ENCODE measurements at regions not wholly inside any gene's neighbourhood (a gene's known extent, or its start where the extent isn't known, plus 50 kb on each side); places are given as distances from the start of the nearest gene placed in this dataset.

DNA sequence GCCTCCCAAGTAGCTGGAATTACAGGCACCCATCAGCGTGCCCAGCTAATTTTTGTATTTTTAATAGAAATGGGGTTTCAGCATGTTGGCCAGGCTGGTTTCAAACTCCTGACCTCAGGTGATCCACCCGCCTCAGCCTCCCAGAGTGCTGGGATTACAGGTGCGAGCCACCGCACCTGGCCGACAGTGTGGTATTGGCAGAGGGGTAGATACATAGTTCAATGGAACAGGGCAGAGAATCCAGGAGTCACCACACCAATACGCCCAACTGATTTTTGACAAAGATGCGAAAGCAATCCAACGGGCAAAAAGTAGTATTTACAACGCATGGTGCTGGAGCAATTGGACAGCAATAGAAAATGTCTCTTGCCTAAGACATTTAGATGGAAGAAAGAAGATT is 164.0 kb upstream of the PPP1R26 start:
- ATAC-seq: no peak
- intact Hi-C loops (cut with DNase I): no loop called here
- DNase-seq (ENCODE audit: missing footprints): no peak

DNA sequence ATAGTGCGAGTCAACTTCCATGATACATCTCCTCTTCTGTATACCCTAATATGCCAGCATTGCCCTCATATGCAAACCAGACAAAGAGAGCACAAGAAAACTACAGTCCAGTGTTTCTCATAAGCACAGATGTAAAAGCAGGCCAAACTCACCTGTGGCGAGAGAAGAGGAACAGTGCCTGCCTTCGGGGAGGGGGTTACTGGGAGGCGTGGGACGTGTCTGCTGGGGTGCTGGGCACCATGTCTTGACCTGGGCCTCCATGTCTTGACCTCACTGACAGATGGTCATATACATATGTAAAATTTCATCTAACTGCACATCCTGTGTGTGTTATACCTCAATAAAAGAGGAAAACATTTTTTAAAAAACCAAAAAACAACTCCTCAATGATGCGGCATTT is 159.3 kb upstream of the PPP1R26 start:
- intact Hi-C loops (cut with DNase I): no loop called here
- ATAC-seq: no peak
- no peak for DNase-seq (ENCODE audit: missing footprints)

DNA sequence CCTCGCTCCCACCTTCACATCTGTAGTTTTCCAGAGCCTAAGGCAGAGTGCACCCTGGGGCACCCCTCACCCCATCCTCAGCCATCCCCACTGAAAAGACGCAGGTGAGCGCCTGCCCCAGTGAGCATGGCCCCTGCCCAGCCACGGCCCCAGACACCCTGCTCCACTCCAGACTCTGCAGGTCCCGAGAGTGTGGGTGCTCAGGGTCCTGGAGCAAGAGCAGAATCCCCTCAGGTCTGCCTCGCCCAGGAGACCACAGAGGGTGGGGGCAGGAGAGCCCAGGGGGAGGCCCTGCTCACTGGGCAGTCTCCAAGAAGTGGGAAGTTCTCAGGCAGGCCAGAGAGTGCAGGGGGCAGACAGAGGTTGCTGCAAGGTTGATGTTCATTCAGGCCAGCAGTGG is 158.6 kb upstream of the PPP1R26 start:
- ATAC-seq: no peak

DNA sequence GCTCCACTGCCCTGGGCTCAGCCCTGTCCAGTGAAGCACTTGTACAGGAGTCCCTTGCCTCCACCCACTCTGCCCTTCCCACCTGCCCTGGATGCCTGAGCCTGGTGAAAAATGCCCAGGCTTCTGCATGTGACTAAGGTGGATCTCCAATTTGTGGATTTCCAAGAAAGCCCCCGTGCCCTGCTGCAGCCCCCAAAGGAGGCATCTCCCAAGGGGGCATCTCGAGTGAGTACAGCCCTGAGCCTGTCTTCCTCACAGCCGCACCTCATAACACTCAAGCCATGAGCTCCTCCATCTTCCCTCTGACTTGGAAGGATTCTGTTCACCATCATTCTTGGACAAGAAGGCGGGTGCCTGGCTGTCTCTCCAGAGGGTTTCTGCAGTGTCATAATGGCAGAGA is 158.0 kb upstream of the PPP1R26 start:
- ATAC-seq (no peak), DNase-seq (ENCODE audit: missing footprints) (no peak)
- intact Hi-C loops (cut with DNase I): no loop called here

More for the DNA sequence above, 158.6 kb upstream of the PPP1R26 start:
- intact Hi-C loops (cut with DNase I): no loop called here
- DNase-seq (ENCODE audit: missing footprints): no peak

DNA sequence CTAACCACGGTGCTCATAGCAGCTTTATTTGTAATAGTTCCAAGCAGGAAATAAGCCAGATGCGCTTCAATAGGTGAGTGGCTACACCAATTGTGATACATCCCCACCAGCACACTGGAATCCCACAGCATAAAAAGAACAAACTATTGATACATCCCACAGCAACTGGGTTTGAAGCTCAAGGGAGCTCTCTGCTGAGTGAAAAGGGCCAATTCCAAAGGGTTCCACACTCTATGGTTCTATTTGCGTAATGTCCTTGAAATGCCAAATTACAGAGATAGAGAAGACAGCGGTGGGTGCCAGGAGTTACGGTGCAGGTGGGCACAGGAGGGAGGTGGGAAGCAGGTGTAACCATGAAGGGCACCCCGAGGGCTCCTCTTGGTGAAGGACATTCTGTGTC is 155.3 kb upstream of the PPP1R26 start:
- intact Hi-C loops (cut with DNase I): no loop called here
- DNase-seq (ENCODE audit: missing footprints): no peak
- ATAC-seq: no peak

DNA sequence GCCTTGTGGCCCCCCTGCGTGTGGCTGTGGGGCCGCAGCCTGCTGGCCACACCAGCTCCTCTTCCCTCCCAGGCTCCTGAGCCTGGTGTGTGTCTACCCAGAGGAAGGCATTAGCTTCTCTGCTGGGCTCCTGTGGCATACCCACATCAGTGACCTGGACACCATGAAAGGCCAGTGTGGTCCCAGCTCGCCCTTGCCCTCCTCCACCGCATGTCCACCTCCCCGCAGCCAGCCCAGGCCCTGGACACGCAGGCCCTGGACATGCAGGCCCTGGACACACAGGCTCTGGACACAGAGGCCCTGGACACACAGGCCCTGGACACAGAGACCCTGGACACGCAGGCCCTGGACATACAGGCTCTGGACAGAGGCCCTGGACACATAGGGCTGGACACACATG is 153.4 kb upstream of the PPP1R26 start:
- intact Hi-C loops (cut with DNase I): no loop called here
- no peak for ATAC-seq

DNA sequence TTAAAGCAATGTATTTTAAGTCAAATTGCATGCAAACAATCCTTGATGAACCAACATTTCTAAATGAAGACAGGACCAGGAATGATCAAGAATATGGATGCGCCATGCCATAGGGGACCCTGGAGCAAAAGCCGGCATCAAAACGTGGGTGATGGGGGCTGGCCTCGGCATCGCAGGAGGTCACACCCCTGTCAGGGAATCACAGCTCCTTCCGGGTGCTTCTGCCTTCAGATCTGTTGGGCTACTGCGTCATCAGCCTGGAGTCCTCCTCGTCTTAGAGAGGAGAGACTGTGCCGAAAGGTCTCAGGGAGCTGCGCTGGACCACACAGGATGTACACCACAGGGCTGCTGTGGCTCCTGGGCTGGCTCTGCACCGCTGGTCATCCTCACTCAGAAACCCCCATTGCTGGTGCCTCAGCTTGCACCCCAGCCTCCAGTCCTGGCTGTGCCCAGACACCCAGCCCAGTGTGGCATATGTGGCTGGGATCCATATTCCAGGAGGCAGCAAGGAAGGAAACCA is 152.9 kb upstream of the PPP1R26 start:
- ATAC-seq (no peak), DNase-seq (ENCODE audit: missing footprints) (no peak)
- intact Hi-C loops (cut with DNase I): no loop called here

More for the DNA sequence above, 153.4 kb upstream of the PPP1R26 start:
- DNase-seq (ENCODE audit: missing footprints): peak; percentile 42

DNA sequence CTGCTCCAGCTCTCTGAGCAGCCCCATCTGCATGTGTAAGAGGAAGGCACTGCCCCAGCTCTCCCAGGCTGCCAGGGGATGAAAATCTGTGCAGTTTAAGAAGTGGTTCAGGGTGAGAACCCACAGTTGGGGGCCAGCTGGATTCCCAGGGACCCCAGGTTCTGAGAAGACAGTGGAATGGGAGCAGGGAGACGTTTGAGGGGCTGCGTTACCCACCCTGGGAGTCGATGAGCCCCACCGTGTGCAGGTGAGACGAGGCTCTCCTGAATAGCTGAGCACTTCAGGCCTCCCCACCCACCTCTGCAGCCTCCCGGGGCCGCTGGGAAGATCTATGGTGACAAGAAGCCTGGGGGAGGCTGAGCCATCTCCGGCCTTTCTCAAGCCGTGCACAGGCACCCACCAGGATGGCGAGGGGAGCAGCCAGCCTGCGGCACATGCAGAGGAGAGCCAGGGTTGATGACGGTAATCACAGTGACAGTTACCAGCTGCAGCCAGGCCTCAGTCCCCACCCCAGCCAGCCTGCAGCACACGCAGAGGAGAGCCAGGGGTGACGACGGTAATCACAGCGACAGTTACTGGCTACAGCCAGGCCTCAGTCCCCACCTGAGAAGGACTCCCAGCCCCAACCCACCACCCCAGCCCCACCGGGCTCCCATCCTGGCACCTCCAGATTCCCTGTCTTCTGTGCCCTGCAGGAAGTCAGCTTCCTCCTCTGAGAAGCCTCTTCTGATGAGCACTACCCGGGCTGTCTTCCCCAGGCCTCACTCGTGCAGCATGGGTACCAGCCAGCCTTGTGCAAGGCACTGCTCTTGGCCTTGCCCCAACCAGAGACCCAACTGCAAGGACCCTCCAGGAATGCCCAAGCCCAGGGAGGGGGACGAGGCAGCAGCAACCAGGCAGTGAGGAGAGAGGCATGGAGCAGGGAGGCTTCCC is 150.8 kb upstream of the PPP1R26 start:
- intact Hi-C loops (cut with DNase I): no loop called here
- DNase-seq (ENCODE audit: missing footprints): peak; percentile 42
- ATAC-seq: no peak

DNA sequence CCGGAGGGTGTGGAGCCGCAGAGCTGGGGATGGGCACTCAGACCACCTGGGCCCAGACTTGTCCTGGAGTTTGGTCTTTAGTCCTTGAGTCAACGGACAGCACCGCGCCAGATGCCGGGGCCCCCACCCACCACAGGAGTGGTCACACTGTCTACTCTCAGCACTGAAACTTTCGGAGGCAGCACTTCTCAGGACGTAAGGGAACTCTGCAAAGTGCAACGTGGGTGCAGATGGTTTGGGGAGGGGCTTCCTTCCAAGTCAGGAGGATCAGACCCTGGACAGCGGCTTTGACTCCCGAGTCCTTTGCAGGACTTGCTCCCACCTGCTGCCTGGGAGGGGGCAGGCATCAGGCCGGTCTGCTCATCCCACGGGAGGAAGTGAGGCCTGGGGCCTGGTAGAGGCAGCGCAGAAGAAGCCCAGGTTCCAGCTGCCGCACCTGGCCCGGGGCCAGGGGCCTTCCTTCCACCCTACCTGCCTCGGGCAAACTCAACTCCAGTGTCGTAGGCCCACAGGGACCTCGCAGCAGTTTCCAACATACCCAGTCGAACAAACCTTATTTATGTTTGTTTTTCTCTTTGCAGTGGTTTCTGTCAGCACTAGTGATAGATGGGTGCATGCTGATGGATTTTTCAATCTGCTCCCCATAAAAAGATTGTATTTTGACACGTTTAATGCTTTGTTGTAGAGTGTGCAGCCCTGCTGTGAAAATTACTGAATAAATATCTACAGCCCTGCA is 149.8 kb upstream of the PPP1R26 start:
- intact Hi-C loops (cut with DNase I): no loop called here
- no peak for DNase-seq (ENCODE audit: missing footprints)

DNA sequence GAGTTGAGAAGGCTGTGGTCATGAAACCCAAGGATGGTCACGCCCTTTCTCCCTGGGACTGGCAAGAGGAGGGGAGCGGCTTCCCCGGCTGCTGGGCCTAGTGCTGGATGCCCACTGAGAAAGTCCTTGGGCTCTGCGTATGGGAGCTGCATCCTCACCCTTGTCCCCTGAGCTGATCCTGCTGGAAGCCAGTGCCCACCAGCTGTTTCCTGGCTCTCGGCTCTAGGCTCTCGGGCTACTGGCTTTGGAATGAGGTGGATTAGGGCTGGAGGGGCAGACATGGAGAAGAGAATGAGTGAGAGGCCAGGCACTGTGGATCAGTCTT is 149.3 kb upstream of the PPP1R26 start:
- no peak for ATAC-seq
- DNase-seq (ENCODE audit: missing footprints): no peak
- intact Hi-C loops (cut with DNase I): no loop called here

More for the DNA sequence above, 149.8 kb upstream of the PPP1R26 start:
- ATAC-seq: no peak

DNA sequence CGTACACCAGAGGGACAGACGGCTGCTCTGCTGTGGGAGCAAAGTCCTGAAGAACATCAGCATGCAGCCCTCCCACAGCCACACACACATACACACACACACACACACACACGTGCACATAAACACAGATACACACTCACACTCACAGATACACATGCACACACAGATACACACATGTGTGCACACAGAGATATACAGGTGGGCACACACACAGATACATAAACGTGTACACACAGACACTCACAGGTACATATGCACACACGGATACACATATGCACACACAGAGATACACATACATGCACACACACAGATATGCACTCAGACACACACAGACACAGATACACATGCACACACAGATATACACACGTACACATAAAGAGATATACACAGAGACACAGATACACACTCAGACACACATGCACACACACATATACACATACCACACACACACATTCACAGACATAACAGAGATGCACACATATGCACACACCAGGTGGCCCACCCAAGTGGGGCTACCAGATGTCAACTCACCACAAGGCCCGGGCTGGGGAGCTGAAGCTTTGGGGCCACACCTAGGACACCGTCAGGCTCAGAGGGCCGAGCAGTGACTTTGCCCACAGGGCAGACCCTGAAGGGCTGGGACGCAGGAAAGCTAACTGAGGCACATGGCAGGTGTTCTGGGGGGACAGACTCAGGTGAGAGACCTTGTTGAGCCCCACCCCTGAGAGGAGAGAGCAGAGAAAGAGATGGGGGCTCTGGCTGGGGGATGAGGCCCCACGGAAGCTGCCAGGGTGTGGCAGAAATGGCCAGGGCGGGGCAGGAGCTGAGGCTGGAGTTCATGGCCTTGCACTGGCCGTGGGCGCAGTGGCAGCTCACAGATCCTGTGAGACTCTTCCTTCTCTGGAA is 148.6 kb upstream of the PPP1R26 start:
- no peak for ATAC-seq
- peak; percentile 47 for DNase-seq (ENCODE audit: missing footprints)
- intact Hi-C loops (cut with DNase I): no loop called here

DNA sequence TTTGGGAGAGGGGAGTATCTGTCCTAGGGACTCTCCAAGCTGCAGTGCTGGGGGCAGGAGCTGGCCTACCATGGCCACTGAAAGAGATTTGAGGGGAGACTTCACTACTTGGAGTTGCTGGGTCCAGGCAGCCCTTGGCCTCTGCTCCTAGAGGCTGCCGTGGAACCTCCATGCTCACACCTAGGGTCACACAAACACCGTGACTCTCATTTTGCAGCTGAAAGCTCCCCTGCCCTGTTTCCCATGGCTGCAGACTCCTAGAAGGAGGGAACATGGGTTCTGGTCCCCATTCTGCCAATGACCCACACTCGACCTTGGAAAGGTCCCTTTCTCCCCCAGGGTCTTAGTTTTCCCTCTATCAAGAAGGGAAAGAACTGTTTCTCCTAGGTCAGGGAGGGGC is 147.1 kb upstream of the PPP1R26 start:
- DNase-seq (ENCODE audit: missing footprints) (no peak), ATAC-seq (no peak)

DNA sequence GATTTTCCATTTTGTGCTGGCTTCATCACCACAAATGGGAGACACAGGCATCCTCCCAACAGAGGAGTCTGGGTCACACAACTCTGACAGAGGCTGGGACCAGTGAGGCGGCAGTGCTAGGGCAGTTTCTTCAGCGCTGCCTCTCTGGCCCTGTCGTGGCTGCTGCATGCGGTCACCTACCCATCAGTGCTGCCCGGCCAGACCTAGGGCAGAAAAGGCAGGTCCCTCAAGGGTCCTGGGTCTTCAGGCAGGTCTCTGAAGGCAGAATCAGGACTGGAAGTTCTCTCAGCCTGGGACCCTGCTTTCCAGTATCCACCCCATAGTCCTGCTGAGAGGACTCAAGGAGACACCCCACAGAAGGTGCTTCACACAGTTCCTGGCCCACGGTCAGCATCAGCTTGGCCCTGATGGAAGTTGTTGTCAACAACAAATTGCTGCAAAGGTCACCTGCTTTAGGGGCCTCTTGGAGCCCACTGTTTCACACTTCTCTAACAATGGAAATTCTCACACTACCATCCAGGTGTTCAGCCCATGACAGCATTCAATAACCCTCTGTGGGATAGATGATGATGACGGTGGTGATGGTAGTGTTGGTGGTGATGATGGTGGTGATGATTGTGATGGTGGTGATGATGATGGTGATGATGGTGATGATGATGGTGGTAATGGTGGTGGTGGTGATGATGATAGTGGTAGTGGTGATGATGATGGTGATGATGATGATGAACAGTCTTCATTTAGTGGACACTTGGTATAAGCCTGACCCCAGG is 146.4 kb upstream of the PPP1R26 start:
- intact Hi-C loops (cut with DNase I): no loop called here
- DNase-seq (ENCODE audit: missing footprints) (no peak), ATAC-seq (no peak)

More for the DNA sequence above, 147.1 kb upstream of the PPP1R26 start:
- intact Hi-C loops (cut with DNase I): no loop called here

DNA sequence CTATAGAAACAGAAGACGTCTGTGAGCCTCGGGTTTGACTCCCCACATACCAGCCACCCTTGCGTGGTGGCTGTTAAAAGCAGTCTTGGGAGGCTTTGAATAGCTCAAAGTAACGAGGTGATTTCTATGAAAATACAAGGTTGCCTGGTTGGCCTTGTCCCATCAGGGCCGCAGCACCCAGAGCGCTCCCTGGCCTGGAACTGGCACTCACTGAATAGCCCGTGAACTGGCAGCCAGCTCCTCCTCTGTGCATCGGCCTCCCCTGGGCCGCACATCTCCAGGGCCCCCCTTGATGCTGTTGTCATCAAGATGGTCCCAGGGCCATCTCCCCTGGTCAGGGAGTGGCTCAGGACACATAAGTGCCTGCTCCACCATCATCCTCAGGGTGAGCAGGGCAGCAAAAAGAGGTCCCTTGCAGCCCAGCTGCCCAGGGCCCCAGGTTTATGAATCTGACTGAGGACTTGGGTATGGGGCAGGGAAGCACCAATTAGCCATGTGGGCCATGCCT is 144.6 kb upstream of the PPP1R26 start:
- DNase-seq (ENCODE audit: missing footprints) (no peak), ATAC-seq (no peak)
- intact Hi-C loops (cut with DNase I): no loop called here

DNA sequence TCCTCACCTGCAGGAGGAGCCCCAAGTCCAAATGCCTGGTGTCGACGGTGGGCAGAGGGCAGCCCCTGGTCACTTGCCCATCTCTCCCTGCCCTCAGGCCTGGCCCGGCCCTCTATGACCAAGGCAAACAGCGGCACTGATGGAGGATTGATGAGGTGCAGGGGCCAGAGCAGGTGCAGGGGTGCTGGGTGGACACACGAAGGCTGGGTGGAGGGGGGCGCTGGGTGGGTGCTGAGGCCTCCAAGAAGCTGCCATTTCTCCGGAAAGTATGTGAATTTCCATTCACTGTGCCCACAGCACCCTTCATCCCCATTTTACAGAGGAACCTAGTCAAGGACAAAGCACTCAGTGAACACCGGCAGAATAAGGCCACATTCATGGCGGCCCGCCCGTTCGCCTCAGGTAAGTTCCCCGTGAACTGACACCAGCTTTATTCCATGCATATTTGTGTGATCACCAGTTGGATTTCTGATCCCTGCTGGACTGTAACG is 143.8 kb upstream of the PPP1R26 start:
- intact Hi-C loops (cut with DNase I): no loop called here
- no peak for DNase-seq (ENCODE audit: missing footprints)

DNA sequence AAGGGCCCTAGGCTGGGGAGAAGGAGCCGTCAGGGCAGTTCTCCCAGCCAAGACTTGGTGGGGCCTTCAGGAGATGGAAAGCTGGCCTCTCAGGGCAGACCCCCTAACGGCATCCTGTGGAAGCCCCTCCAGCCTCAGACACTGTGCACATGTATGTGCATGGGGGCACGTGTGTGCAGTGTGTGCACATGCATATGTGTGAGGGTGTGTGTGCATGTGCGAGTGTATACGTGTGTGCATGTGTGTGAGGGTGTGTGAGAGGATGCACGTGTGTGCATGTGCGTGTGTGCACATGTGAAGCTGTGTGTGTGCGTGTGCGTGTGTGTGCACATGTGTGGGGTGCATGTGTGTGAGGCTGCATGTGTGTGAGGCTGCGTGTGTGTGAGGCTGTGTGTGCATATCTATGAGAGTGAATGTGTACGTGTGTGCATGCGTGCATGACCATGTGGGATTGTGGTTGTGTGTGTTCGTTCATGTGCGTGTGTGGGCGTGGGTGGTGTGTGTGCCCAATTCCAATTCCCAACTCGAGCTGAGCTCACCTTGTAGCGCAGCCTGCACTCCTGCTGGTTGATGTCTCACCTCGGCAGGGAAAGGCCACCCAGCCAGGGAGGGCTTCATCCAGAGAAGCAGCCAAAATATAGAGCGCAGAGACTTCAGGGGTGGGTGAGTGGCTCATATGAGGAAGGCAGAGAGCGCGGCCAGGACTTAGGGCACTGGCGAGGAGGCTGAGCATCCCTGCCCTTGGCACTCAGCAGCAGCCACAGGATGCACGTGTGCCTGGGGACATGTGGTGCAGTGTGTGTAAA is 142.7 kb upstream of the PPP1R26 start:
- intact Hi-C loops (cut with DNase I): no loop called here
- DNase-seq (ENCODE audit: missing footprints): no peak
- no peak for ATAC-seq

More for the DNA sequence above, 143.8 kb upstream of the PPP1R26 start:
- no peak for ATAC-seq

DNA sequence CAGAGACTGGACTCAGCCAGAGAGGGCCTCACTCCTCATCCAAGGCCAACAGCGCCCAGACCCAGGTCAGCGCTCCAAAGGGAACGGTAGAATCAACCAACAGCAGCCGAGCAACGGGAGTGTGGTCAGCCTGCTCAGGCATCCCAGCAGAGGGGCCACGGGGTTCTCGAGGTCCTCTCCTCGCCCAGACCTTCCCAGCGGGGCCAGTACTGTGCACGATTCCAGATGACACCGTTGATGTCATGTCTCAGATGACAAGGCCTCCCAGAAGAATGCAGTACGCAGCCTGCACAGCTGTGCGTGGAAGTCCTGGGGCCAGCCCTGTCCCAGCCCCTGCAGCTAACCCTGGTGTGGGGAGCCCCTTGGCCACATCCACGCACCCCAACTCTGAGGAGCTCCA is 141.0 kb upstream of the PPP1R26 start:
- DNase-seq (ENCODE audit: missing footprints) (no peak), ATAC-seq (no peak)
- intact Hi-C loops (cut with DNase I): no loop called here
